GM23338 (cell line): ENCODE measurements at regions not wholly inside any gene's neighbourhood (a gene's known extent, or its start where the extent isn't known, plus 50 kb on each side); places are given as distances from the start of the nearest gene placed in this dataset.

Source experiments
- ATAC-seq: fragments of 200-7000 bp; cut with Tn5 transposase; 3 replicates; pipeline ENCODE4 v1.9.1; 2020
- DNase-seq: peaks from one replicate; pipeline ENCODE4 v3.0.0-alpha.2; 2015; ENCODE audit warnings: low spot score
- H2AFZ ChIP-seq: fragments of 200-600 bp; sonication (generic); 2 replicates; pipeline ENCODE4 v1.8.0; 2016; ENCODE audit warnings: antibody characterized with exemption, mild to moderate bottlenecking, moderate library complexity
- H3F3A ChIP-seq: fragments of 200-600 bp; sonication (generic); replicated peaks from 2 replicates; pipeline ENCODE4 v1.8.0; 2017; ENCODE audit warnings: antibody characterized with exemption, mixed run types, low read depth
- H3K27ac ChIP-seq: fragments of 200-600 bp; sonication (generic); 2 replicates; pipeline ENCODE4 v1.6.1; 2016; ENCODE audit warnings: low read depth
- H3K27me3 ChIP-seq: fragments of 200-600 bp; sonication (generic); 2 replicates; pipeline ENCODE4 v1.8.0; 2016; ENCODE audit warnings: mild to moderate bottlenecking, mixed run types, moderate library complexity; ENCODE audit not compliant: insufficient read depth
- H3K36me3 ChIP-seq: fragments of 200-600 bp; sonication (generic); 2 replicates; pipeline ENCODE4 v1.8.0; 2016; ENCODE audit warnings: mild to moderate bottlenecking; ENCODE audit not compliant: insufficient read depth
- H3K4me1 ChIP-seq: fragments of 200-600 bp; sonication (generic); 2 replicates; pipeline ENCODE4 v1.8.0; 2016; ENCODE audit warnings: mild to moderate bottlenecking, moderate library complexity; ENCODE audit not compliant: insufficient read depth
- H3K4me2 ChIP-seq: fragments of 200-600 bp; sonication (generic); 2 replicates; pipeline ENCODE4 v1.7.1; 2017; ENCODE audit warnings: mixed run types
- H3K4me3 ChIP-seq: fragments of 200-600 bp; sonication (generic); 2 replicates; pipeline ENCODE4 v1.6.1; 2016; ENCODE audit warnings: mixed run types
- H3K79me2 ChIP-seq: fragments of 200-600 bp; sonication (generic); replicated peaks from 2 replicates; pipeline ENCODE4 v1.8.0; 2017; ENCODE audit warnings: mild to moderate bottlenecking; ENCODE audit not compliant: insufficient read depth
- H3K9me2 ChIP-seq: fragments of 200-600 bp; sonication (generic); 2 replicates; pipeline ENCODE4 v1.8.0; 2017; ENCODE audit not compliant: insufficient read depth
- H4K20me1 ChIP-seq: fragments of 200-600 bp; sonication (generic); replicated peaks from 2 replicates; pipeline ENCODE4 v1.8.0; 2017; ENCODE audit warnings: mild to moderate bottlenecking; ENCODE audit not compliant: insufficient read depth
- H3K27ac Mint-ChIP-seq: 2 replicates; pipeline ENCODE4 v1.8.0; 2020; ENCODE audit warnings: inconsistent platforms, mild to moderate bottlenecking, moderate library complexity, mixed read lengths
- H3K27me3 Mint-ChIP-seq: 3 replicates; pipeline ENCODE4 v1.8.0; 2022; ENCODE audit warnings: low read depth, mild to moderate bottlenecking, moderate library complexity, mixed read lengths, inconsistent platforms; ENCODE audit not compliant: insufficient read depth, poor library complexity
- H3K36me3 Mint-ChIP-seq: 3 replicates; pipeline ENCODE4 v1.8.0; 2021; ENCODE audit warnings: low read depth, mild to moderate bottlenecking, inconsistent platforms, moderate library complexity, mixed read lengths
- H3K4me1 Mint-ChIP-seq: 3 replicates; pipeline ENCODE4 v1.8.0; 2020; ENCODE audit warnings: mild to moderate bottlenecking, inconsistent platforms, mixed read lengths
- H3K4me3 Mint-ChIP-seq: 3 replicates; pipeline ENCODE4 v1.8.0; 2021; ENCODE audit warnings: moderate library complexity, mild to moderate bottlenecking, inconsistent platforms, mixed read lengths
- H3K9me3 Mint-ChIP-seq: 3 replicates; pipeline ENCODE4 v1.8.0; 2020; ENCODE audit warnings: moderate library complexity, mild to moderate bottlenecking, inconsistent platforms, mixed read lengths
- CREB1 ChIP-seq: fragments of 250-450 bp; sonication (Bioruptor Pico); IDR thresholded peaks from 2 replicates; pipeline ENCODE4 v1.5.0; 2020; ENCODE audit warnings: low read depth, mild to moderate bottlenecking, moderate library complexity
- CTCF ChIP-seq, 2 experiments: fragments of 200-600 bp in 1 of 2; sonication (generic) in 1 of 2; conservative IDR thresholded peaks; 2 replicates each; pipeline versions ENCODE4 v1.5.1 to v1.6.1; 2016 to 2017; ENCODE audit warnings: antibody characterized with exemption in 2 of 2, low read depth in 2 of 2, mild to moderate bottlenecking in 2 of 2, moderate library complexity in 1 of 2
- EZH2 ChIP-seq: fragments of 200-600 bp; sonication (generic); IDR thresholded peaks from one replicate; pipeline ENCODE4 v1.8.0; 2017; ENCODE audit warnings: antibody characterized with exemption, mild to moderate bottlenecking, low read depth; ENCODE audit not compliant: unreplicated experiment
- EZH2phosphoT487 ChIP-seq: fragments of 200-600 bp; sonication (generic); IDR thresholded peaks from one replicate; pipeline ENCODE4 v1.8.1; 2018; ENCODE audit warnings: antibody characterized with exemption; ENCODE audit not compliant: unreplicated experiment
- JUNB ChIP-seq: IDR thresholded peaks from one replicate; pipeline ENCODE4 v1.6.1; 2016; ENCODE audit warnings: antibody characterized with exemption; ENCODE audit not compliant: unreplicated experiment
- NANOG ChIP-seq: IDR thresholded peaks from 2 replicates; pipeline ENCODE4 v1.6.1; 2016; ENCODE audit warnings: antibody characterized with exemption, borderline replicate concordance
- POLR2AphosphoS5 ChIP-seq: IDR thresholded peaks from 2 replicates; pipeline ENCODE4 v1.6.1; 2016; ENCODE audit warnings: antibody characterized with exemption, low read depth
- ZNF114 ChIP-seq: fragments of 250-450 bp; sonication (Bioruptor Pico); IDR thresholded peaks from 2 replicates; pipeline ENCODE4 v1.5.0; 2020; ENCODE audit warnings: mild to moderate bottlenecking, moderate library complexity
- ZNF331 ChIP-seq: fragments of 250-450 bp; sonication (Bioruptor Pico); IDR thresholded peaks from 2 replicates; pipeline ENCODE4 v1.5.0; 2020; ENCODE audit warnings: low read depth, mild to moderate bottlenecking, moderate library complexity
- ZNF462 ChIP-seq: fragments of 250-450 bp; sonication (Bioruptor Pico); IDR thresholded peaks from 2 replicates; pipeline ENCODE4 v1.5.0; 2020; ENCODE audit warnings: mild to moderate bottlenecking, moderate library complexity

GRCh38 chr1:60540141-60540540 lies 466.6 kb upstream of the C1orf87 start:
- H2AFZ ChIP-seq: no peak overlapping the region
- H3K4me1 Mint-ChIP-seq: no peaks in the 10 kb centered on the region
- H3K4me2 ChIP-seq: no peak overlapping the region
- no peaks in the 10 kb centered on the region for H3K27me3 ChIP-seq
- DNase-seq (no peak), ATAC-seq (no peak)
- no peaks in the 10 kb centered on the region for H3F3A ChIP-seq
- no peaks in the 10 kb centered on the region for H3K27me3 Mint-ChIP-seq
- H3K9me3 Mint-ChIP-seq: peaks cover 3% of the 10 kb centered on the region; the same call in 1 of the 3 replicates
- TF ChIP-seq CREB1: no peak
- no peak for TF ChIP-seq ZNF331 (CRISPR knock-in tag)
- no peak overlapping the region for H3K27ac Mint-ChIP-seq
- H3K79me2 ChIP-seq: no peaks in the 10 kb centered on the region
- H4K20me1 ChIP-seq: no peaks in the 10 kb centered on the region
- H3K4me3 ChIP-seq: no peak overlapping the region
- no peak overlapping the region for H3K4me3 Mint-ChIP-seq
- no peaks in the 10 kb centered on the region for H3K36me3 ChIP-seq
- H3K36me3 Mint-ChIP-seq: no peaks in the 10 kb centered on the region
- H3K9me2 ChIP-seq: peaks cover 7% of the 10 kb centered on the region; the same call in 1 of the 2 replicates
- H3K27ac ChIP-seq: no peak overlapping the region
- no peaks in the 10 kb centered on the region for H3K4me1 ChIP-seq

GRCh38 chr1:60535713-60536112 lies 462.1 kb upstream of the C1orf87 start:
- Histone ChIP-seq H3K4me1 (no peaks in the 10 kb centered on the region), H3K27ac (no peak overlapping the region), H3K9me2 (peaks cover 7% of the 10 kb centered on the region; the same call in 1 of the 2 replicates), H3K27me3 (no peaks in the 10 kb centered on the region), H2AFZ (no peak overlapping the region), H3K36me3 (no peaks in the 10 kb centered on the region), H3K79me2 (no peaks in the 10 kb centered on the region), H3F3A (no peaks in the 10 kb centered on the region), H4K20me1 (no peaks in the 10 kb centered on the region), H3K4me3 (no peak overlapping the region), H3K4me2 (no peak overlapping the region)
- no peak overlapping the region for H3K4me3 Mint-ChIP-seq
- no peaks in the 10 kb centered on the region for H3K4me1 Mint-ChIP-seq
- no peak overlapping the region for H3K27ac Mint-ChIP-seq
- DNase-seq (no peak), ATAC-seq (no peak)
- TF ChIP-seq EZH2phosphoT487 (no peak), JUNB (no peak), EZH2 (no peak), CTCF (conservative IDR thresholded peaks at IDR 0.05; ENCODE audit: low read depth in 2 of 2) (no peak), NANOG (no peak), POLR2AphosphoS5 (no peak), ZNF114 (CRISPR knock-in tag) (no peak)
- no peaks in the 10 kb centered on the region for H3K27me3 Mint-ChIP-seq
- peaks cover 3% of the 10 kb centered on the region; the same call in 1 of the 3 replicates for H3K9me3 Mint-ChIP-seq
- no peaks in the 10 kb centered on the region for H3K36me3 Mint-ChIP-seq

- no peaks in the 10 kb centered on the region for H3K9me2 ChIP-seq
- no peaks in the 10 kb centered on the region for H3K4me1 Mint-ChIP-seq
- no peak for TF ChIP-seq ZNF114 (CRISPR knock-in tag)
- no peak for TF ChIP-seq ZNF462
Measured at GRCh38 chr1:60527567-60527966, 454.0 kb upstream of the C1orf87 start.

More at GRCh38 chr1:60527567-60527966, 454.0 kb upstream of the C1orf87 start:
- H3K36me3 ChIP-seq: no peaks in the 10 kb centered on the region
- H3K79me2 ChIP-seq: no peaks in the 10 kb centered on the region
- H3K4me2 ChIP-seq: no peak overlapping the region
- H3K36me3 Mint-ChIP-seq: no peaks in the 10 kb centered on the region
- DNase-seq: no peak
- no peak overlapping the region for H3K27ac ChIP-seq
- H3K4me1 ChIP-seq: no peaks in the 10 kb centered on the region
- no peaks in the 10 kb centered on the region for H3K27me3 ChIP-seq
- no peaks in the 10 kb centered on the region for H3K9me3 Mint-ChIP-seq
- no peaks in the 10 kb centered on the region for H4K20me1 ChIP-seq
- no peak for ATAC-seq
- H3F3A ChIP-seq: no peaks in the 10 kb centered on the region
- no peak overlapping the region for H3K27ac Mint-ChIP-seq
- H3K4me3 Mint-ChIP-seq: no peak overlapping the region
- H3K27me3 Mint-ChIP-seq: no peaks in the 10 kb centered on the region
- H2AFZ ChIP-seq: no peak overlapping the region
- H3K4me3 ChIP-seq: no peak overlapping the region
